Right atrium auricular region (tissue), 2 donors: ENCODE measurements at regions not wholly inside any gene's neighbourhood (a gene's known extent, or its start where the extent isn't known, plus 50 kb on each side); places are given as distances from the start of the nearest gene placed in this dataset.

ENCODE experiments used
- DNase-seq: peaks from one replicate; pipeline ENCODE4 v3.0.0-alpha.2; 2019; ENCODE audit warnings: low spot score
- H3K27ac ChIP-seq, 2 donors: fragments of 200-600 bp; sonication (generic); 1 replicate in 1 of 2; 2 replicates in 1 of 2; pipeline ENCODE4 v1.5.1; 2016 to 2019
- H3K27me3 ChIP-seq, 2 donors: fragments of 200-600 bp; sonication (generic); one replicate each; pipeline versions ENCODE4 v1.5.1 to v1.6.0; 2017 to 2019
- H3K36me3 ChIP-seq: fragments of 200-600 bp; sonication (generic); one replicate; pipeline ENCODE4 v1.5.1; 2016
- H3K4me1 ChIP-seq, 2 donors: fragments of 200-600 bp; sonication (generic); one replicate each; pipeline versions ENCODE4 v1.5.1 to v1.6.0; 2017 to 2019
- H3K4me3 ChIP-seq, 2 donors: fragments of 200-600 bp; sonication (generic); 1 replicate in 1 of 2; 2 replicates in 1 of 2; pipeline ENCODE4 v1.5.1; 2017 to 2019; ENCODE audit warnings: mild to moderate bottlenecking in 1 of 2, moderate library complexity in 1 of 2
- H3K9me3 ChIP-seq, 2 donors: fragments of 200-600 bp; sonication (generic); one replicate each; pipeline ENCODE4 v1.5.1; 2019
- TF ChIP-seq, protein P1 (sequence below), 2 donors: fragments of 200-600 bp; sonication (generic); IDR thresholded peaks; one replicate each; pipeline ENCODE4 v1.5.1; 2019; ENCODE audit warnings: antibody characterized with exemption in 2 of 2

DNA sequence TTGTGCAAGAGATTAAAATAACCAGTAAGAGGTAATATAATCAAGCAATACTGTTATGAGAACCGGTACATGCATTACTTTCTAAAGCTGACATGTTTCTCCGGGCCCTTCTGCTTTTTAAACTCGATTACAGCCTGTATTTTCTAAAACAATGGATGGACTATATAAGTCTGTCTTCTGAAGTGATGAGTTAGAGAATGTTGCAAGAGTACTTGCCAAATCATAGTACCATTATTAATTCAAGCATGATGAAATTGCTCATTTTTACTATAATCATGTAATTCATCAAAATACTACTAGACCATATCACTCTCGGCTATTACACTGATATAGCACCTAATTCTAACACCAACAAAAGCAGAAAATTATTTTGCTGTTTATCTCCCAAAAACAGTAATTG lies 1240.3 kb upstream of the ACVR2A start:
- Histone ChIP-seq H3K27me3 (no peaks in the 10 kb centered on the region), H3K9me3 (no peaks in the 10 kb centered on the region), H3K4me1 (no peaks in the 10 kb centered on the region), H3K4me3 (no peak overlapping the region), H3K27ac (no peak overlapping the region), H3K36me3 (no peaks in the 10 kb centered on the region)
- TF ChIP-seq, protein P1, sequence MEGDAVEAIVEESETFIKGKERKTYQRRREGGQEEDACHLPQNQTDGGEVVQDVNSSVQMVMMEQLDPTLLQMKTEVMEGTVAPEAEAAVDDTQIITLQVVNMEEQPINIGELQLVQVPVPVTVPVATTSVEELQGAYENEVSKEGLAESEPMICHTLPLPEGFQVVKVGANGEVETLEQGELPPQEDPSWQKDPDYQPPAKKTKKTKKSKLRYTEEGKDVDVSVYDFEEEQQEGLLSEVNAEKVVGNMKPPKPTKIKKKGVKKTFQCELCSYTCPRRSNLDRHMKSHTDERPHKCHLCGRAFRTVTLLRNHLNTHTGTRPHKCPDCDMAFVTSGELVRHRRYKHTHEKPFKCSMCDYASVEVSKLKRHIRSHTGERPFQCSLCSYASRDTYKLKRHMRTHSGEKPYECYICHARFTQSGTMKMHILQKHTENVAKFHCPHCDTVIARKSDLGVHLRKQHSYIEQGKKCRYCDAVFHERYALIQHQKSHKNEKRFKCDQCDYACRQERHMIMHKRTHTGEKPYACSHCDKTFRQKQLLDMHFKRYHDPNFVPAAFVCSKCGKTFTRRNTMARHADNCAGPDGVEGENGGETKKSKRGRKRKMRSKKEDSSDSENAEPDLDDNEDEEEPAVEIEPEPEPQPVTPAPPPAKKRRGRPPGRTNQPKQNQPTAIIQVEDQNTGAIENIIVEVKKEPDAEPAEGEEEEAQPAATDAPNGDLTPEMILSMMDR (IDR thresholded peaks at IDR 0.05): no peak
- DNase-seq: no peak

DNA sequence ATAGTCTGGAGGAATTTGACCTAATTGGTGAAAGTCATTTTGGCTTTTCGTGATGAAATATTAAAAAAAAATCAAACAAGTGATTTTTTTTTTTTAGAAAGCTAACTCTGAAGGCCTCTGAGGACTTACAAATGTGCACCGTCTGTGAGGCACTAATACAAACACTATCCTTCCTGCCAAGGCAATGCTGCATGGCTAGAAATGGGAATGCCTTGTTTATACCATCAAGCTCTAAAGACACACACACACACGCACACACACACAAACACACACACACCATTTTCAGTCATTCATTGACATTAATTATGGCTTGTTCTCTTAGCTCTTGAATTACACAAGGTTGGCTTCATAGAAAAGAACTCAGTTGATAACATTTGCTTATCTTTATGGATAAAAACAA lies 1242.0 kb upstream of the ACVR2A start:
- H3K36me3 ChIP-seq: no peaks in the 10 kb centered on the region
- H3K27me3 ChIP-seq: no peaks in the 10 kb centered on the region
- TF ChIP-seq, protein P1 (IDR thresholded peaks at IDR 0.05): no peak
- no peaks in the 10 kb centered on the region for H3K9me3 ChIP-seq
- H3K27ac ChIP-seq: no peak overlapping the region
- no peak overlapping the region for H3K4me3 ChIP-seq
- DNase-seq: no peak
- no peaks in the 10 kb centered on the region for H3K4me1 ChIP-seq

DNA sequence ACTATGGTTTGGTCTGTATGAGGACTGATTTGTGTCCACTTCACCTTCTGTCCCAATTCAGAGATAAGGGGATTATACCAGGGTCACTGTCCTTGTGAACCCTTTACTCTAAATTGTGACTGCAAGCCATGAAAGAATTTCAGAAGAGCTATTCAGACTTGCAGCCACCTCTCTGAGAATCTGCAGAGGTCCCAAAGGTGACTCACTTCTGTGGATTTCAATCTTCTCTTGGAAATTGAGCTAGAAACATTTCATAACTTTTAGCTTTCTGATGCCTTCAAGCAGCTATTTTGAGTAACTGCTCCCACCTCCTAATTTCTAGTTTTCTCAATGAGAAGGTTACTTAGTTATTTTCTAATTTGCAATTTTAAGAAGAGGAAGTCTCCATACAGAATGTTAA lies 1242.4 kb upstream of the ACVR2A start:
- DNase-seq: no peak
- TF ChIP-seq, protein P1 (IDR thresholded peaks at IDR 0.05): no peak
- H3K27ac ChIP-seq: no peak overlapping the region

DNA sequence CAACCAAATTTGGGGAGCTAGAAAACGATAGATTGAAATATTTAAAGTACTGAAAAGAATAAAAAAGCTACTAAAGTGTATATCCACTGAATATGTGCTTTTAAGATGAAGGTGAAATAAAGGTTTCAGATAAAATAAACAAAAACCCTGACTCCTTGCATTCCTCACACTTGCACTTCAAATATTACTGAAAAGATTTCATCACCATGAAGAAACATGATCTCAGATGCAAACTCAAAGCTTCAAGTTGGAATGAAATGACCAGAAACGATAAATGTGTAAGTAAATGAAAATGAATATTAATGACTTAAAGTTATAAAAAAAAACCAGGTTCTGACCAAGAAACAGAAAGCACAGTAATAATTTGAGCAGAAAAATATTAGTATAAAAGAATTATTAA lies 1246.0 kb upstream of the ACVR2A start:
- H3K4me3 ChIP-seq: no peak overlapping the region

More for the DNA sequence above, 1242.4 kb upstream of the ACVR2A start:
- Histone ChIP-seq H3K27me3 (no peaks in the 10 kb centered on the region), H3K36me3 (no peaks in the 10 kb centered on the region), H3K9me3 (no peaks in the 10 kb centered on the region), H3K4me1 (no peaks in the 10 kb centered on the region), H3K4me3 (no peak overlapping the region)

DNA sequence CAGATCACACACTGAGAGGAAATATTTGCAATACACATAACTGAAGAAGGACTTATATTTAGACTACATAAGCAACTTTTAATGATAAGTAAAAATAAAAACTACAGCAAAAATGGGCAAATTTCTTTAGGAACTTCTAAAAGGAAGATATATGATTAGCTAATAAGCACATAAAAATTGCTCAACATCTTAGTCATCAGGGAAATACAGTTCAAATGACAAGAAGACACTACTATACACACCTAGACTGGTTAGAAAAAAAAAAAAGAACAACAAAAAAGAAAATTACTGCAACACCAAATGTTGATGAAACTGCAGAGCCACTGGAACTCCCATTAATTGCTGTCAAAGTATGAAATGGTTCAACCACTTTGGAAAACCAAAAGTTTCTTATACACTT lies 1247.5 kb upstream of the ACVR2A start:
- no peaks in the 10 kb centered on the region for H3K9me3 ChIP-seq
- no peaks in the 10 kb centered on the region for H3K36me3 ChIP-seq
- no peak overlapping the region for H3K27ac ChIP-seq
- H3K27me3 ChIP-seq: no peaks in the 10 kb centered on the region
- DNase-seq: no peak
- TF ChIP-seq, protein P1 (IDR thresholded peaks at IDR 0.05): no peak
- H3K4me1 ChIP-seq: no peaks in the 10 kb centered on the region
- no peak overlapping the region for H3K4me3 ChIP-seq

More for the DNA sequence above, 1246.0 kb upstream of the ACVR2A start:
- no peak for DNase-seq
- Histone ChIP-seq H3K27ac (no peak overlapping the region), H3K4me1 (no peaks in the 10 kb centered on the region), H3K36me3 (no peaks in the 10 kb centered on the region), H3K9me3 (no peaks in the 10 kb centered on the region), H3K27me3 (no peaks in the 10 kb centered on the region)
- TF ChIP-seq, protein P1 (IDR thresholded peaks at IDR 0.05): no peak

DNA sequence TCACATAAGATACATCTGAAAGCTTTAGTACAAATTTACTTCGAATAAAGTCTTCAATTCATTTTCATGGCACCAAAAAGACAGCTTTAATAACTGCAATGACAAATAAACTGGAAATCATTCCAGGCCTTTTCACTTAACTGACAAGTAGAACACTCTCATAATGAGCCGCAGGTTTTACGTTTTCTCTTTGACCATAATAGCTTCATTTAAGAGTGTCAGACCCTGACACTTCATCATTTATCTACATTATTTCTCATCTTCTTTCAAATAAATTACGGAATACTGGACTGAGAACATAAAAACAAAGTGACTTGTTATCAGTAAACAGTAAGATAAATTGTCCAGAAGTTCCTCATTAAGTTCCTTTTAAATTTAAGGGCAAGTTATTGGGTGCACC lies 1252.9 kb upstream of the ACVR2A start:
- H3K4me1 ChIP-seq: no peaks in the 10 kb centered on the region
- no peak overlapping the region for H3K27ac ChIP-seq
- H3K36me3 ChIP-seq: no peaks in the 10 kb centered on the region
- H3K4me3 ChIP-seq: no peak overlapping the region
- no peaks in the 10 kb centered on the region for H3K9me3 ChIP-seq
- DNase-seq: no peak
- no peaks in the 10 kb centered on the region for H3K27me3 ChIP-seq
- TF ChIP-seq, protein P1 (IDR thresholded peaks at IDR 0.05): no peak
